Neuronal stem cell (in vitro differentiated cells): ENCODE measurements at regions not wholly inside any gene's neighbourhood (a gene's known extent, or its start where the extent isn't known, plus 50 kb on each side); places are given as distances from the start of the nearest gene placed in this dataset.

ENCODE experiments used
- DNase-seq: peaks from one replicate; pipeline ENCODE4 v3.0.0-alpha.2; 2013; ENCODE audit warnings: low spot score
- H2AFZ ChIP-seq: one replicate; pipeline ENCODE4 v1.6.1; 2013; ENCODE audit warnings: mild to moderate bottlenecking, low read length, inconsistent platforms
- H2AK5ac ChIP-seq: 2 replicates; pipeline ENCODE4 v1.6.1; 2013; ENCODE audit warnings: low read depth, mild to moderate bottlenecking, inconsistent platforms, low read length, moderate library complexity, mixed read lengths
- H2BK120ac ChIP-seq: 2 replicates; pipeline ENCODE4 v1.6.1; 2013; ENCODE audit warnings: low read depth, mild to moderate bottlenecking, inconsistent platforms, low read length, moderate library complexity, mixed read lengths
- H2BK12ac ChIP-seq: one replicate; pipeline ENCODE4 v1.6.1; 2013; ENCODE audit warnings: low read length, inconsistent platforms
- H2BK15ac ChIP-seq: 2 replicates; pipeline ENCODE4 v1.6.1; 2013; ENCODE audit warnings: mild to moderate bottlenecking, low read length, inconsistent platforms, mixed read lengths
- H2BK5ac ChIP-seq: one replicate; pipeline ENCODE4 v1.6.1; 2013; ENCODE audit warnings: inconsistent platforms, mild to moderate bottlenecking, low read length, moderate library complexity
- H3K14ac ChIP-seq: one replicate; pipeline ENCODE4 v1.6.1; 2013; ENCODE audit warnings: low read length, inconsistent platforms
- H3K18ac ChIP-seq: 2 replicates; pipeline ENCODE4 v1.6.1; 2013; ENCODE audit warnings: low read length, inconsistent platforms
- H3K23ac ChIP-seq: 2 replicates; pipeline ENCODE4 v1.6.1; 2013; ENCODE audit warnings: low read depth, mild to moderate bottlenecking, mixed read lengths, low read length, inconsistent platforms; ENCODE audit not compliant: poor library complexity
- H3K27ac ChIP-seq: replicated peaks from 3 replicates; pipeline ENCODE4 v1.5.1; 2013; ENCODE audit warnings: low read length, inconsistent platforms
- H3K27me3 ChIP-seq, 3 experiments: 2 replicates each; pipeline ENCODE4 v1.6.1; 2013; ENCODE audit warnings: low read length in 3 of 3, mild to moderate bottlenecking in 2 of 3, inconsistent platforms in 1 of 3, low read depth in 1 of 3, mixed read lengths in 1 of 3, moderate library complexity in 1 of 3; ENCODE audit not compliant: control insufficient read depth in 3 of 3, insufficient read depth in 3 of 3
- H3K36me3 ChIP-seq, 2 donors: replicated peaks in 1 of 2; 2 replicates each; pipeline ENCODE4 v1.6.1; 2013; ENCODE audit warnings: low read length in 2 of 2; ENCODE audit not compliant: control insufficient read depth in 2 of 2, insufficient read depth in 2 of 2
- H3K4ac ChIP-seq: 2 replicates; pipeline ENCODE4 v1.6.1; 2013; ENCODE audit warnings: inconsistent platforms, mild to moderate bottlenecking, low read length, moderate library complexity
- H3K4me1 ChIP-seq, 2 donors: 1 replicate in 1 of 2; 2 replicates in 1 of 2; pipeline ENCODE4 v1.6.1; 2013; ENCODE audit warnings: low read length in 2 of 2, low read depth in 1 of 2; ENCODE audit not compliant: control insufficient read depth in 2 of 2, insufficient read depth in 1 of 2
- H3K4me2 ChIP-seq: one replicate; pipeline ENCODE4 v1.6.1; 2013; ENCODE audit warnings: mild to moderate bottlenecking, low read length, inconsistent platforms; ENCODE audit not compliant: insufficient read depth, poor library complexity, severe bottlenecking
- H3K4me3 ChIP-seq, 2 donors: 2 replicates each; pipeline ENCODE4 v1.5.1; 2013; ENCODE audit warnings: low read length in 2 of 2, mild to moderate bottlenecking in 2 of 2, inconsistent platforms in 1 of 2, moderate library complexity in 1 of 2
- H3K79me1 ChIP-seq: one replicate; pipeline ENCODE4 v1.6.1; 2013; ENCODE audit warnings: low read depth, mild to moderate bottlenecking, inconsistent platforms, low read length, moderate library complexity
- H3K9ac ChIP-seq: one replicate; pipeline ENCODE4 v1.6.1; 2013; ENCODE audit warnings: mild to moderate bottlenecking, low read depth, low read length, inconsistent platforms; ENCODE audit not compliant: poor library complexity
- H3K9me3 ChIP-seq, 2 donors: replicated peaks in 1 of 2; 2 replicates each; pipeline versions ENCODE3 to v1.6.1; 2013; ENCODE audit warnings: low read length in 2 of 2, mild to moderate bottlenecking in 2 of 2, inconsistent platforms in 1 of 2, low read depth in 1 of 2, mixed read lengths in 1 of 2, moderate library complexity in 1 of 2; ENCODE audit not compliant: control insufficient read depth in 2 of 2, insufficient read depth in 1 of 2
- H4K8ac ChIP-seq: one replicate; pipeline ENCODE4 v1.6.1; 2013; ENCODE audit warnings: low read depth, mild to moderate bottlenecking, inconsistent platforms, low read length, moderate library complexity
- H4K91ac ChIP-seq: one replicate; pipeline ENCODE4 v1.6.1; 2013; ENCODE audit warnings: low read length, low read depth, mild to moderate bottlenecking, inconsistent platforms; ENCODE audit not compliant: poor library complexity
- WGBS, 2 donors: extraction: QIAGEN DNeasy Blood & Tissue Kit; methylation state at CpG; one replicate each; pipeline ENCODE4 v1.1.7; 2013; ENCODE audit warnings: missing lambda C conversion rate in 2 of 2, mixed read lengths in 1 of 2; ENCODE audit not compliant: insufficient read length in 2 of 2, insufficient replicate concordance in 1 of 2; ENCODE audit errors: extremely low coverage in 2 of 2; 5-methylcytosine and 5-hydroxymethylcytosine counted together

DNA sequence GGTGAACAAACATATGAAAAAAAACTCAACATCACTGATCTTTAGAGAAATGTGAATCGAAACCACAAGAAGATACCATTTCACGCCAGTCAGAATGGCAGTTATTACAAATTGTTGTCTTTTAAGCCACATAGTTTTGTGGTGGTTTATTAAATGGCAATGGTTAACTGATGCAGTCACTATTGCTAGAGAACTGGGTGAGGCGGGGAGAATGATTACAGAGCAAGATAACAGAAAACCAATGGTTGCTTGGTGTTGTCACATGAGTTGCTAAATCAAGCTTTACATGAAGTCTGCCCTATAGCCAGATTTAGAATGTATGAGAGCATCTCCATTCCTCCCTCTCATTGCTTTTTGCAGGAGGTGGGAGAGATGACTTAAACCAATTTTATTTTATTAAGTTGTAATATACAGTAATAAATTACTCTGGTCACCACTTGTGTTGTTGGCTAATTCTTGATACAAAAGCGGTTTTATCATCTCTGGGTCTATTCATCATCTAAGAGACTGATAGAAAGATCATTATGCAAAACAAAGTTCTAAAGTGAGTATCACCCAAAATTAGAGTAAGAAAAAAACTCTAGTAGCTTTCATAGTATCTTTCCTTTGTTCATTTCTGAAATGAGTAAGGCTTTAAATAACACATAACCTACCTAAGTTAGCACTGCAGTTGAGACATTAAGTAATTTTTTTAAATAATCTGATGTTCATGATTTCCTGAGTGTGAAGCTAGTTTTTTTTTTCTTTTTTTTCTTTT lies 859.5 kb downstream of the STIM2 start:
- no peak overlapping the region for H3K27ac ChIP-seq
- no peaks in the 10 kb centered on the region for H3K4me1 ChIP-seq
- H4K91ac ChIP-seq = no peak overlapping the region

GRCh38 chr4:27721193-27721592 lies 860.6 kb downstream of the STIM2 start:
- H3K18ac ChIP-seq = no peak overlapping the region

More for the DNA sequence above, 859.5 kb downstream of the STIM2 start:
- Histone ChIP-seq H3K23ac (no peak overlapping the region), H2BK5ac (no peak overlapping the region), H3K79me1 (no peaks in the 10 kb centered on the region), H3K9ac (no peak overlapping the region), H3K14ac (no peak overlapping the region), H2BK12ac (no peak overlapping the region), H3K4me3 (no peak overlapping the region), H3K4ac (no peak overlapping the region), H2BK15ac (no peak overlapping the region), H3K9me3 (no peaks in the 10 kb centered on the region), H3K36me3 (no peaks in the 10 kb centered on the region), H2AK5ac (no peak overlapping the region), H3K4me2 (no peak overlapping the region), H2AFZ (no peak overlapping the region), H4K8ac (no peak overlapping the region), H2BK120ac (no peak overlapping the region), H3K18ac (no peak overlapping the region), H3K27me3 (no peaks in the 10 kb centered on the region)
- WGBS, 2 donors = no CpG with 5 or more reads among the region's 4 CpGs
- no peak for DNase-seq

GRCh38 chr4:27728892-27729291 lies 868.3 kb downstream of the STIM2 start:
- Histone ChIP-seq H2BK5ac (no peak overlapping the region), H3K9ac (no peak overlapping the region), H2AK5ac (no peak overlapping the region), H3K79me1 (no peaks in the 10 kb centered on the region), H2BK120ac (no peak overlapping the region), H2AFZ (no peak overlapping the region), H3K4me2 (no peak overlapping the region), H3K27me3 (no peaks in the 10 kb centered on the region), H3K14ac (no peak overlapping the region), H3K36me3 (no peaks in the 10 kb centered on the region), H3K4me1 (no peaks in the 10 kb centered on the region), H3K9me3 (no peaks in the 10 kb centered on the region), H2BK15ac (no peak overlapping the region), H4K8ac (no peak overlapping the region), H3K23ac (no peak overlapping the region), H3K18ac (no peak overlapping the region), H3K4me3 (no peak overlapping the region), H3K4ac (no peak overlapping the region), H2BK12ac (no peak overlapping the region), H3K27ac (no peak overlapping the region), H4K91ac (no peak overlapping the region)
- DNase-seq = no peak
- no CpG with 5 or more reads among the region's 3 CpGs for WGBS, 2 donors

More at GRCh38 chr4:27721193-27721592, 860.6 kb downstream of the STIM2 start:
- Histone ChIP-seq H2BK5ac (no peak overlapping the region), H2BK120ac (no peak overlapping the region), H2BK15ac (no peak overlapping the region), H2AFZ (no peak overlapping the region), H2AK5ac (no peak overlapping the region), H3K14ac (no peak overlapping the region), H4K8ac (no peak overlapping the region), H3K36me3 (no peaks in the 10 kb centered on the region), H3K4ac (no peak overlapping the region), H3K9me3 (no peaks in the 10 kb centered on the region), H3K27me3 (no peaks in the 10 kb centered on the region), H3K4me2 (no peak overlapping the region), H3K27ac (no peak overlapping the region), H3K79me1 (no peaks in the 10 kb centered on the region), H2BK12ac (no peak overlapping the region), H3K4me1 (no peaks in the 10 kb centered on the region), H4K91ac (no peak overlapping the region), H3K4me3 (no peak overlapping the region), H3K9ac (no peak overlapping the region), H3K23ac (no peak overlapping the region)
- no CpG with 5 or more reads among the region's 8 CpGs for WGBS, 2 donors
- no peak for DNase-seq

GRCh38 chr4:27742816-27743215 lies 882.2 kb downstream of the STIM2 start:
- H2BK12ac ChIP-seq = no peak overlapping the region
- H3K36me3 ChIP-seq = no peaks in the 10 kb centered on the region
- DNase-seq = no peak
- H3K23ac ChIP-seq = no peak overlapping the region
- H3K4ac ChIP-seq = no peak overlapping the region
- H2BK5ac ChIP-seq = no peak overlapping the region
- H2AFZ ChIP-seq = no peak overlapping the region
- H3K9me3 ChIP-seq = no peaks in the 10 kb centered on the region
- no peak overlapping the region for H4K91ac ChIP-seq
- H3K9ac ChIP-seq = no peak overlapping the region
- H2BK15ac ChIP-seq = no peak overlapping the region
- no peak overlapping the region for H2BK120ac ChIP-seq
- H3K14ac ChIP-seq = no peak overlapping the region
- no peak overlapping the region for H4K8ac ChIP-seq
- no peak overlapping the region for H3K4me2 ChIP-seq
- no peak overlapping the region for H3K27ac ChIP-seq
- H3K4me3 ChIP-seq = no peak overlapping the region
- no peak overlapping the region for H3K18ac ChIP-seq
- no peak overlapping the region for H2AK5ac ChIP-seq
- H3K79me1 ChIP-seq = no peaks in the 10 kb centered on the region
- H3K4me1 ChIP-seq = no peaks in the 10 kb centered on the region
- no peaks in the 10 kb centered on the region for H3K27me3 ChIP-seq
